GM12874 (cell line): ENCODE measurements at regions not wholly inside any gene's neighbourhood (a gene's known extent, or its start where the extent isn't known, plus 50 kb on each side); places are given as distances from the start of the nearest gene placed in this dataset.
A peak's percentile ranks its signal among the peaks of the same experiment; 100 is the strongest.

Source experiments
- TF ChIP-seq, protein P1 (sequence below): IDR thresholded peaks from 2 replicates; pipeline ENCODE4 v1.5.1; 2011; ENCODE audit warnings: low read depth, mild to moderate bottlenecking, control low read depth, low read length, moderate library complexity; ENCODE audit not compliant: insufficient read depth

DNA sequence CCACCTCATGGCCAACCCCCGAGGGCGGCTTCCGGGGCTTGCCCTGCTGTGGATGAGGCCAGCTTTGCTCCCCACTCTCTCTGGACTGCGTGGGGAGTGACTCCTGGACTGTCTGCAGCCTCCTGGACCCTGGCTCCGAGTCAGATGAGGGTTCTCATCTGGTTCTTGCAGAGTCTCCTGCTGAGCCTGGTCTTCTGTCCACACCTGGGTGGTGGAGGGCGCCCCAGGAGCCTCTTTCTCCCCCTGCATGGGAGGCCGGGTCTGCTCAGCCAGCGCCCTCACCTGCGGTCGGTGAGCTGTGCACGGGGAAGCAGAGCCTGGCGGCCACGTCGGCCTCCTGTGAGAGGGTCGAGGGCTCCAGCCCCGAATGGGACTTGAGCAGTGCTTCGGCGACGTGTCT, 78.3 kb downstream of the RTP5 start:
- TF ChIP-seq, protein P1, sequence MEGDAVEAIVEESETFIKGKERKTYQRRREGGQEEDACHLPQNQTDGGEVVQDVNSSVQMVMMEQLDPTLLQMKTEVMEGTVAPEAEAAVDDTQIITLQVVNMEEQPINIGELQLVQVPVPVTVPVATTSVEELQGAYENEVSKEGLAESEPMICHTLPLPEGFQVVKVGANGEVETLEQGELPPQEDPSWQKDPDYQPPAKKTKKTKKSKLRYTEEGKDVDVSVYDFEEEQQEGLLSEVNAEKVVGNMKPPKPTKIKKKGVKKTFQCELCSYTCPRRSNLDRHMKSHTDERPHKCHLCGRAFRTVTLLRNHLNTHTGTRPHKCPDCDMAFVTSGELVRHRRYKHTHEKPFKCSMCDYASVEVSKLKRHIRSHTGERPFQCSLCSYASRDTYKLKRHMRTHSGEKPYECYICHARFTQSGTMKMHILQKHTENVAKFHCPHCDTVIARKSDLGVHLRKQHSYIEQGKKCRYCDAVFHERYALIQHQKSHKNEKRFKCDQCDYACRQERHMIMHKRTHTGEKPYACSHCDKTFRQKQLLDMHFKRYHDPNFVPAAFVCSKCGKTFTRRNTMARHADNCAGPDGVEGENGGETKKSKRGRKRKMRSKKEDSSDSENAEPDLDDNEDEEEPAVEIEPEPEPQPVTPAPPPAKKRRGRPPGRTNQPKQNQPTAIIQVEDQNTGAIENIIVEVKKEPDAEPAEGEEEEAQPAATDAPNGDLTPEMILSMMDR = no peak

DNA sequence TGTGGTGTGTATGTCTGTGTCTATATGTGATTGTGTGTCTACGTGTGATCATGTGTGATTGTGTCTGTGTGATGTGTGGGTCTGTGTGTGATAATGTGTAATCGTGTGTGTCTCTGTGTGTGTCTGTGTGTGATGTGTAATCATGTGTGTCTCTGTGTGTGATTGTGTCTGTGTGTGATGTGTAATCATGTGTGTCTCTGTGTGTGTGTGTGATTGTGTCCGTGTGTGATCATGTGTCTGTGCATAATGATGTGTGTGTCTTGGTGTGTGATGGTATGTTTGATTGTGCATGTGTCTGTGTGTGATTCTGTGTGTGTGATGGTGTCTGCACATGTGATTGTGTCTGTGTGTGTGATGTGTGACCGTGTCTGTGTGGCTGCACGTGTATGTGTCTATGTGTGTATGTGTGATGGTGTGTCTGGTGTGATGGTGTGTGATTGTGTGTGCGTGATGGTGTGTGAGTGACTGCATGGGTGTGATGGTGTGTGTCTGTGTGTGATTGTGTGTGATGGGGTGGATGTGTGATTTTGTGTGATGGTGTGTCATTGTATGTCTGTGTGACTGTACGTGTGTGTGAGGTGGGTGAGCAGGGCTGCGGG, 78.9 kb downstream of the RTP5 start:
- TF ChIP-seq, protein P1 = no peak

- TF ChIP-seq, protein P1 = no peak
Measured at GRCh38 chr2:241948901-241949735, 79.6 kb downstream of the RTP5 start.

DNA sequence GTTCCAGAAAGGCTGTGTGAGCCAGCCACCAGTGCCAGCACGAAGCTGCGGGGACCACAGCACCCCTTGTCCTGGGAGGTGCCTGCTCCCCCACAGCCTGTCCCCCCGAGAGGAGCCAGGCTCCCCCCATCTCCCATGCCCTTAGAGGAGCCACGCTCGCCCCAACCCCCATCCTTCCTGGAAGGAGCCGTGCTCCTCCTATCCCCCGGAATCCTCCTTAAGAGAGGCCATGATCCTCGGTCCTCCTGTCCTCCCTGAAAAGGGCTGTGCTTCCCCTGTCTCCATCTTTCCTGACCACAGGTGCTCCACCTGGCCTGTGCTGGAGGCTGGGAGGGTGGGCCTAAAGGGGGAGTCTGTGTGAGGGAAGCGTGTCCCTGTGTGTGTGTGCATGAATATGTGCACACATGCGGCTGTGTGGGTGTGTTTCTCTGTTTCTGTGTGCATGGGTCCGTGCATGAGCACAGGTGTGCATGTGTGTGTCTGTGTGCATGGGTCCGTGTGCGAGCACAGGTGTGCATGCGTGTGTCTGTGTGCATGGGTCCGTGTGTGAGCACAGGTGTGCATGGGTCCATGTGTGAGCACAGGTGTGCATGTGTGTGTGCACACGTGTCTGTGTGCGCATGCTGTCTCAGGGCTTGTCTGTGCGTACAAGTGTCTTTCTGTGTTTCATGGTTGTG, 80.3 kb downstream of the RTP5 start:
- TF ChIP-seq, protein P1 = no peak

- TF ChIP-seq, protein P1 = peak; percentile 90
Measured at GRCh38 chr2:241950413-241951315, 81.1 kb downstream of the RTP5 start.

DNA sequence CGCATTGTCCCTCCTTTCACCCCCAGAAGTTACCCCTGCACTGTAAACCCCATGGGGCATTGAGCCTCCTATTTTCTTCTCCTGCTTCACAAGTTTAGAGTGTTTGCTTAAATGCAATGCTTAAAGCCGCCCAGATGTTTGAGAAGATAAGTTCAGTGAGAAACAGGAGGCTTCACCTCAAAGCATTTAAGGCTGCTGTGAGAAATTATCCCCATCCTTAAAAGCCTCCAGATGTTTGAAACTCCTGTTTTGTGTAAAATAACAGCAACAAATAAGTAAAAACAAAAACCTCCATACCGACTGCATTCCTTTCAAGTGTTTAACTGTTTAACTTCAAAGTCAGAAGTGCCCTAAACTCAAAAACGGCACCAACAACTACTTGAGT, 81.8 kb downstream of the RTP5 start:
- TF ChIP-seq, protein P1 = no peak
